ENCODE measurements at regions not wholly inside any gene's neighbourhood (a gene's known extent, or its start where the extent isn't known, plus 50 kb on each side); places are given as distances from the start of the nearest gene placed in this dataset.

- Mint-ChIP-seq H3K27ac (no peak overlapping the region), H3K36me3 (no peaks in the 10 kb centered on the region), H3K9me3 (peaks cover 46% of the 10 kb centered on the region), H3K4me1 (no peaks in the 10 kb centered on the region), H3K4me3 (no peak overlapping the region), H3K27me3 (ENCODE audit: low read depth) (no peaks in the 10 kb centered on the region)
- DNase-seq (ENCODE audit: low spot score in 2 of 2, unreplicated experiment in 2 of 2), result no peak
- no peak for TF ChIP-seq CTCF (IDR thresholded peaks at IDR 0.05; ENCODE audit: unreplicated experiment)
These were observed 957.6 kb downstream of the MRPL39 start for GRCh38 chr21:24649691-24650090.

- Mint-ChIP-seq H3K4me1 (no peaks in the 10 kb centered on the region), H3K27me3 (ENCODE audit: low read depth) (no peaks in the 10 kb centered on the region), H3K9me3 (peaks cover 33% of the 10 kb centered on the region), H3K36me3 (no peaks in the 10 kb centered on the region), H3K4me3 (no peak overlapping the region), H3K27ac (no peak overlapping the region)
- TF ChIP-seq CTCF (IDR thresholded peaks at IDR 0.05; ENCODE audit: unreplicated experiment), result no peak
- DNase-seq (ENCODE audit: low spot score in 2 of 2, unreplicated experiment in 2 of 2), result no peak
These were observed 970.6 kb downstream of the MRPL39 start for GRCh38 chr21:24636696-24637095.

- no peak for TF ChIP-seq CTCF (IDR thresholded peaks at IDR 0.05; ENCODE audit: unreplicated experiment)
- H3K9me3 Mint-ChIP-seq, result peaks cover 16% of the 10 kb centered on the region
- no peaks in the 10 kb centered on the region for H3K27me3 Mint-ChIP-seq (ENCODE audit: low read depth)
- DNase-seq (ENCODE audit: low spot score in 2 of 2, unreplicated experiment in 2 of 2), result no peak
- H3K27ac Mint-ChIP-seq, result no peak overlapping the region
- H3K36me3 Mint-ChIP-seq, result no peaks in the 10 kb centered on the region
- no peak overlapping the region for H3K4me3 Mint-ChIP-seq
- no peaks in the 10 kb centered on the region for H3K4me1 Mint-ChIP-seq
These were observed 972.5 kb downstream of the MRPL39 start for GRCh38 chr21:24634749-24635148.

- H3K27ac Mint-ChIP-seq, result no peak overlapping the region
These were observed 978.7 kb downstream of the MRPL39 start for GRCh38 chr21:24628536-24628935.

GRCh38 chr21:24628046-24628445 is 979.2 kb downstream of the MRPL39 start:
- no peak for TF ChIP-seq CTCF (IDR thresholded peaks at IDR 0.05; ENCODE audit: unreplicated experiment)
- no peak for DNase-seq (ENCODE audit: low spot score in 2 of 2, unreplicated experiment in 2 of 2)
- H3K9me3 Mint-ChIP-seq, result peaks cover 25% of the 10 kb centered on the region
- H3K36me3 Mint-ChIP-seq, result peaks cover 2% of the 10 kb centered on the region
- H3K4me3 Mint-ChIP-seq, result no peak overlapping the region
- H3K4me1 Mint-ChIP-seq, result no peaks in the 10 kb centered on the region
- H3K27ac Mint-ChIP-seq, result no peak overlapping the region
- no peaks in the 10 kb centered on the region for H3K27me3 Mint-ChIP-seq (ENCODE audit: low read depth)

More at GRCh38 chr21:24628536-24628935, 978.7 kb downstream of the MRPL39 start:
- no peak for TF ChIP-seq CTCF (IDR thresholded peaks at IDR 0.05; ENCODE audit: unreplicated experiment)
- H3K27me3 Mint-ChIP-seq (ENCODE audit: low read depth), result no peaks in the 10 kb centered on the region
- H3K4me1 Mint-ChIP-seq, result no peaks in the 10 kb centered on the region
- no peak for DNase-seq (ENCODE audit: low spot score in 2 of 2, unreplicated experiment in 2 of 2)
- no peak overlapping the region for H3K4me3 Mint-ChIP-seq
- peaks cover 2% of the 10 kb centered on the region for H3K36me3 Mint-ChIP-seq
- peaks cover 20% of the 10 kb centered on the region for H3K9me3 Mint-ChIP-seq

GRCh38 chr21:24617819-24618218 is 989.5 kb downstream of the MRPL39 start:
- H3K4me3 Mint-ChIP-seq, result no peak overlapping the region
- peaks cover 43% of the 10 kb centered on the region for H3K9me3 Mint-ChIP-seq
- TF ChIP-seq CTCF (IDR thresholded peaks at IDR 0.05; ENCODE audit: unreplicated experiment), result no peak
- no peak overlapping the region for H3K27ac Mint-ChIP-seq
- no peaks in the 10 kb centered on the region for H3K4me1 Mint-ChIP-seq
- H3K27me3 Mint-ChIP-seq (ENCODE audit: low read depth), result no peaks in the 10 kb centered on the region
- H3K36me3 Mint-ChIP-seq, result no peaks in the 10 kb centered on the region
- DNase-seq (ENCODE audit: low spot score in 2 of 2, unreplicated experiment in 2 of 2), result no peak

All from mesothelial cell of epicardium (in vitro differentiated cells).